ENCODE measurements at regions not wholly inside any gene's neighbourhood (a gene's known extent, or its start where the extent isn't known, plus 50 kb on each side); places are given as distances from the start of the nearest gene placed in this dataset.

DNA sequence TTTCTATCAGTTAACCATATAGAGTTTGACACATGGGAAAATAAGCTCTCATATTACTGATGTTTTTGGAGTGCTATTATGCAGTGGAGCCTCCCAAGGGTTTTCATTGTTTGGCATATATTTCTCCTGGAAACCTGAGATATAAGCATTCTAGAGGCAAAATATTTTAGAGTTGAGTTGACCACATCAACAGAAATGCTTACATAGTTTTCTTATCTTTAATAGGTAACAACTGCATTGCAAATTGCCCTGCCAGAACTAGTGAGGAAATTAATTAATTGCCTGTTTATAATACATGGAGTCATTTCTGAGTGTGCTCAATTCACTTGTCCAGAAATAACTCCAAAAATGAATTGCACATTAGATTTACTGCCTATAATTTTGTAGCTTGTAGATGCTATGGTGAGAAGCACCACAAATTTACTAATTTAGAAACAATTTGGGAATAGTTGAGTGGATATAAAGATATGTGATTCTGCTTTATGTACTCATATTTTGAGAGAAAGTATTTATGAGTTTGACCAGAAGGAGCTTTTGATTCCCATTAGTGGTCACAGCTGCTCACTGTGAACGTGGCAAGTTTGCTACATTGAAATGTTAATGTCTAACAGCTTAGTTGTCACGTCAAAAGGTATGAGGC is 288.7 kb downstream of the CD109 start:
- TF ChIP-seq CTCF (conservative IDR thresholded peaks at IDR 0.05; ENCODE audit: low read depth in 2 of 2) (no peak), POLR2AphosphoS5 (IDR thresholded peaks at IDR 0.05; ENCODE audit: low read depth) (no peak), CREB1 (CRISPR knock-in tag; IDR thresholded peaks at IDR 0.05; ENCODE audit: low read depth) (no peak), EZH2 (IDR thresholded peaks at IDR 0.05; ENCODE audit: low read depth, unreplicated experiment) (no peak), EZH2phosphoT487 (IDR thresholded peaks at IDR 0.05; ENCODE audit: unreplicated experiment) (no peak), JUNB (IDR thresholded peaks at IDR 0.05; ENCODE audit: unreplicated experiment) (no peak), ZNF114 (CRISPR knock-in tag; IDR thresholded peaks at IDR 0.05) (no peak), STAT1 (IDR thresholded peaks at IDR 0.05; ENCODE audit: unreplicated experiment) (no peak), ETS1 (IDR thresholded peaks at IDR 0.05) (no peak)
- TF ChIP-seq, protein P1, sequence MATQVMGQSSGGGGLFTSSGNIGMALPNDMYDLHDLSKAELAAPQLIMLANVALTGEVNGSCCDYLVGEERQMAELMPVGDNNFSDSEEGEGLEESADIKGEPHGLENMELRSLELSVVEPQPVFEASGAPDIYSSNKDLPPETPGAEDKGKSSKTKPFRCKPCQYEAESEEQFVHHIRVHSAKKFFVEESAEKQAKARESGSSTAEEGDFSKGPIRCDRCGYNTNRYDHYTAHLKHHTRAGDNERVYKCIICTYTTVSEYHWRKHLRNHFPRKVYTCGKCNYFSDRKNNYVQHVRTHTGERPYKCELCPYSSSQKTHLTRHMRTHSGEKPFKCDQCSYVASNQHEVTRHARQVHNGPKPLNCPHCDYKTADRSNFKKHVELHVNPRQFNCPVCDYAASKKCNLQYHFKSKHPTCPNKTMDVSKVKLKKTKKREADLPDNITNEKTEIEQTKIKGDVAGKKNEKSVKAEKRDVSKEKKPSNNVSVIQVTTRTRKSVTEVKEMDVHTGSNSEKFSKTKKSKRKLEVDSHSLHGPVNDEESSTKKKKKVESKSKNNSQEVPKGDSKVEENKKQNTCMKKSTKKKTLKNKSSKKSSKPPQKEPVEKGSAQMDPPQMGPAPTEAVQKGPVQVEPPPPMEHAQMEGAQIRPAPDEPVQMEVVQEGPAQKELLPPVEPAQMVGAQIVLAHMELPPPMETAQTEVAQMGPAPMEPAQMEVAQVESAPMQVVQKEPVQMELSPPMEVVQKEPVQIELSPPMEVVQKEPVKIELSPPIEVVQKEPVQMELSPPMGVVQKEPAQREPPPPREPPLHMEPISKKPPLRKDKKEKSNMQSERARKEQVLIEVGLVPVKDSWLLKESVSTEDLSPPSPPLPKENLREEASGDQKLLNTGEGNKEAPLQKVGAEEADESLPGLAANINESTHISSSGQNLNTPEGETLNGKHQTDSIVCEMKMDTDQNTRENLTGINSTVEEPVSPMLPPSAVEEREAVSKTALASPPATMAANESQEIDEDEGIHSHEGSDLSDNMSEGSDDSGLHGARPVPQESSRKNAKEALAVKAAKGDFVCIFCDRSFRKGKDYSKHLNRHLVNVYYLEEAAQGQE (IDR thresholded peaks at IDR 0.05; ENCODE audit: unreplicated experiment), result no peak

Measured in GM23338 (cell line).